ENCODE measurements at regions not wholly inside any gene's neighbourhood (a gene's known extent, or its start where the extent isn't known, plus 50 kb on each side); places are given as distances from the start of the nearest gene placed in this dataset.

GRCh38 chr12:126061777-126062176 lies 996.5 kb downstream of the AACS start (continued):
- TF ChIP-seq MXD4 (CRISPR knock-in tag; IDR thresholded peaks at IDR 0.05; ENCODE audit: borderline replicate concordance): no peak
- no peak for TF ChIP-seq SMAD3 (CRISPR knock-in tag; IDR thresholded peaks at IDR 0.05; ENCODE audit: borderline replicate concordance)
- no peak for TF ChIP-seq IRF1 (CRISPR knock-in tag; IDR thresholded peaks at IDR 0.05)
- TF ChIP-seq ETV6 (CRISPR knock-in tag; IDR thresholded peaks at IDR 0.05): no peak
- no peak for TF ChIP-seq ZNF219 (CRISPR knock-in tag; IDR thresholded peaks at IDR 0.05; ENCODE audit: borderline replicate concordance)
- no peak for TF ChIP-seq NR1H2 (CRISPR knock-in tag; IDR thresholded peaks at IDR 0.05)
- TF ChIP-seq ESRRA (CRISPR knock-in tag; IDR thresholded peaks at IDR 0.05; ENCODE audit: borderline replicate concordance): no peak

GRCh38 chr12:126064028-126064427 lies 998.8 kb downstream of the AACS start:
- POLR2A ChIA-PET: no interaction called here
- Mint-ChIP-seq H3K4me1 (no peaks in the 10 kb centered on the region), H3K27ac (no peak overlapping the region), H3K9me3 (peaks cover 84% of the 10 kb centered on the region), H3K27me3 (ENCODE audit: low read depth) (peaks cover 15% of the 10 kb centered on the region), H3K36me3 (peaks cover 73% of the 10 kb centered on the region), H3K4me3 (no peak overlapping the region)
- no peak for ATAC-seq
- DNase-seq (ENCODE audit: low spot score): no peak
- CTCF ChIA-PET: no interaction called here
- TF ChIP-seq ZNF416 (CRISPR knock-in tag; IDR thresholded peaks at IDR 0.05) (no peak), ESRRA (CRISPR knock-in tag; IDR thresholded peaks at IDR 0.05; ENCODE audit: borderline replicate concordance) (no peak), CTCF (IDR thresholded peaks at IDR 0.05) (no peak), GTF2I (CRISPR knock-in tag; conservative IDR thresholded peaks at IDR 0.05) (no peak), E2F5 (CRISPR knock-in tag; IDR thresholded peaks at IDR 0.05) (no peak), SMAD4 (CRISPR knock-in tag; IDR thresholded peaks at IDR 0.05) (no peak), ZNF281 (CRISPR knock-in tag; IDR thresholded peaks at IDR 0.05) (no peak), ZNF138 (CRISPR knock-in tag; conservative IDR thresholded peaks at IDR 0.05) (no peak), SP1 (CRISPR knock-in tag; conservative IDR thresholded peaks at IDR 0.05) (no peak), NR3C1 (CRISPR knock-in tag; conservative IDR thresholded peaks at IDR 0.05; ENCODE audit: low read depth) (no peak), ERG (CRISPR knock-in tag; IDR thresholded peaks at IDR 0.05) (no peak), USF1 (CRISPR knock-in tag; IDR thresholded peaks at IDR 0.05) (no peak), JUN (CRISPR knock-in tag; IDR thresholded peaks at IDR 0.05) (no peak), TCF7 (CRISPR knock-in tag; IDR thresholded peaks at IDR 0.05; ENCODE audit: low read depth) (no peak)
